HG02943 (cell line): ENCODE measurements at regions not wholly inside any gene's neighbourhood (a gene's known extent, or its start where the extent isn't known, plus 50 kb on each side); places are given as distances from the start of the nearest gene placed in this dataset.

Experiments
- ATAC-seq: cut with Tn5 transposase; IDR thresholded peaks from one replicate; pipeline ENCODE4 v1.9.1; 2021; ENCODE audit warnings: mild to moderate bottlenecking, low read depth, moderate library complexity; ENCODE audit not compliant: unreplicated experiment

- ATAC-seq: no peak
Measured at GRCh38 chr4:147052361-147052760, 106.7 kb upstream of the TTC29 start.

GRCh38 chr4:147054228-147054872 lies 108.7 kb upstream of the TTC29 start:
- ATAC-seq: no peak

- no peak for ATAC-seq
Measured at GRCh38 chr4:147056940-147057610, 111.4 kb upstream of the TTC29 start.

GRCh38 chr4:147057611-147058190 lies 112.0 kb upstream of the TTC29 start:
- no peak for ATAC-seq

GRCh38 chr4:147059064-147059731 lies 113.5 kb upstream of the TTC29 start:
- ATAC-seq: no peak

GRCh38 chr4:147060151-147060931 lies 114.7 kb upstream of the TTC29 start:
- no peak for ATAC-seq

- no peak for ATAC-seq
Measured at GRCh38 chr4:147064856-147065255, 119.2 kb upstream of the TTC29 start.

- no peak for ATAC-seq
Measured at GRCh38 chr4:147068564-147068963, 122.9 kb upstream of the TTC29 start.

GRCh38 chr4:147071209-147071740 lies 125.6 kb upstream of the TTC29 start:
- ATAC-seq: no peak

GRCh38 chr4:147076179-147076578 lies 130.5 kb upstream of the TTC29 start:
- no peak for ATAC-seq

- no peak for ATAC-seq
Measured at GRCh38 chr4:147076728-147077127, 131.1 kb upstream of the TTC29 start.

- ATAC-seq: no peak
Measured at GRCh38 chr4:147078362-147078761, 132.7 kb upstream of the TTC29 start.

- ATAC-seq: no peak
Measured at GRCh38 chr4:147078875-147079658, 133.4 kb upstream of the TTC29 start.

GRCh38 chr4:147084861-147085260 lies 139.2 kb upstream of the TTC29 start:
- ATAC-seq: no peak

- ATAC-seq: no peak
Measured at GRCh38 chr4:147085781-147086180, 140.1 kb upstream of the TTC29 start.

GRCh38 chr4:147088146-147088545 lies 142.5 kb upstream of the TTC29 start:
- ATAC-seq: no peak

- ATAC-seq: no peak
Measured at GRCh38 chr4:147090486-147090885, 144.8 kb upstream of the TTC29 start.

- ATAC-seq: no peak
Measured at GRCh38 chr4:147093206-147093605, 147.5 kb upstream of the TTC29 start.

- ATAC-seq: no peak
Measured at GRCh38 chr4:147094238-147094637, 148.6 kb upstream of the TTC29 start.
